ENCODE measurements at regions not wholly inside any gene's neighbourhood (a gene's known extent, or its start where the extent isn't known, plus 50 kb on each side); places are given as distances from the start of the nearest gene placed in this dataset.
A peak's percentile ranks its signal among the peaks of the same experiment; 100 is the strongest.

DNA sequence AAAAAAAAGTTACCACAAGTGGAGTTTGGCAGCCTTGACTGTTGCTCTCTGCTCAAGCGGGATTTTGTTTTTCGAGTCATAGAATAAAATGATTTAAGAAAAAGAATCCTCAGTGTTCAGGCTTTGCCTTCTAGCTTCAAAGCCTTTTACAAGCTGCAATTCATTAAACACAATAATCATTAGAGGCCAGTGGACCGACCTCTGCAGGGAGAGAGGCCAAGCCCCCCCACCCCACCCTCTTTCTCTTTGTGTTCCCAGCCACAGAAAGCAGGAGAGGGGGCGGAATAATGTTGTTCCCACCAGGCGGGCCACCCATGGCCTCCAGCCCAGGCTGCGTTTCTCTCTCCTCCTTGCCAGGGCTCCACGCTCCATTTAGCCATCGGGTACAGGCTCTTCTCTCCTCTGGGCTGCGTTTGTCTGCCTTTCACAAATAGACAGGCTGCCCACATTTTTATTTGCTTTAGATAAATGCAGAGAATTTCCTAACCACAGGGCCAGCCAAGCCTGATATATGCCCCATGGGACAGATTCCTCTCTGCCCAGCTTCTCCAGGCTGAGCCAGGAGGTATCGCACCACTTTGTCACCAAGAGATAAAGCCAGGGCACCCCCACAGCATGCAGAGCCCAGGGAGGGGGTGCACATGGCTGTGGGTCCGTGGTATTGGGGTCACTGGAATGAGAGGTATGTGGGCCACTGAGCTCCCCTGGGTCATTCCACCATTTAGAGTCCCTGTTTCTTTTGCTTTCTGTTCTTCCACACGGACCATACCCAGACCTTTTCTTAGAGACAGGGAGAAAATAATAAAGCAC lies 318.8 kb downstream of the PIK3R1 start:
- H3K27me3 ChIP-seq (ENCODE audit: control insufficient read depth in 3 of 3, insufficient read depth in 3 of 3, low read length in 2 of 3): no peaks in the 10 kb centered on the region
- DNase-seq (peak; percentile 48 to 74 (median 66)), ATAC-seq (ENCODE audit: insufficient read depth, low FRiP score) (no peak)
- H3K4me1 ChIP-seq (ENCODE audit: control insufficient read depth in 5 of 5, insufficient read depth in 5 of 5, low read length in 5 of 5): peaks cover 0 to 17% (median 5%) of the 10 kb centered on the region in 5 donors
- no peaks in the 10 kb centered on the region for H3K9me3 ChIP-seq (ENCODE audit: control insufficient read depth in 4 of 4, insufficient read depth in 3 of 4, low read length in 3 of 4)
- TF ChIP-seq, protein P1, sequence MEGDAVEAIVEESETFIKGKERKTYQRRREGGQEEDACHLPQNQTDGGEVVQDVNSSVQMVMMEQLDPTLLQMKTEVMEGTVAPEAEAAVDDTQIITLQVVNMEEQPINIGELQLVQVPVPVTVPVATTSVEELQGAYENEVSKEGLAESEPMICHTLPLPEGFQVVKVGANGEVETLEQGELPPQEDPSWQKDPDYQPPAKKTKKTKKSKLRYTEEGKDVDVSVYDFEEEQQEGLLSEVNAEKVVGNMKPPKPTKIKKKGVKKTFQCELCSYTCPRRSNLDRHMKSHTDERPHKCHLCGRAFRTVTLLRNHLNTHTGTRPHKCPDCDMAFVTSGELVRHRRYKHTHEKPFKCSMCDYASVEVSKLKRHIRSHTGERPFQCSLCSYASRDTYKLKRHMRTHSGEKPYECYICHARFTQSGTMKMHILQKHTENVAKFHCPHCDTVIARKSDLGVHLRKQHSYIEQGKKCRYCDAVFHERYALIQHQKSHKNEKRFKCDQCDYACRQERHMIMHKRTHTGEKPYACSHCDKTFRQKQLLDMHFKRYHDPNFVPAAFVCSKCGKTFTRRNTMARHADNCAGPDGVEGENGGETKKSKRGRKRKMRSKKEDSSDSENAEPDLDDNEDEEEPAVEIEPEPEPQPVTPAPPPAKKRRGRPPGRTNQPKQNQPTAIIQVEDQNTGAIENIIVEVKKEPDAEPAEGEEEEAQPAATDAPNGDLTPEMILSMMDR (IDR thresholded peaks at IDR 0.05; ENCODE audit: control extremely low read depth, extremely low read depth): no peak
- WGBS, 2 donors: 57 to 80% methylated on average over 12 of the region's 12 CpGs
- H3K9ac ChIP-seq (ENCODE audit: insufficient read depth in 1 of 2, low read length in 2 of 2): no peak overlapping the region
- H3K36me3 ChIP-seq (ENCODE audit: control insufficient read depth in 4 of 4, insufficient read depth in 4 of 4, low read length in 4 of 4): no peaks in the 10 kb centered on the region
- no peak overlapping the region for H3K27ac ChIP-seq (ENCODE audit: low read depth in 1 of 2, low read length in 1 of 2)
- H3K4me3 ChIP-seq: no peak overlapping the region

DNA sequence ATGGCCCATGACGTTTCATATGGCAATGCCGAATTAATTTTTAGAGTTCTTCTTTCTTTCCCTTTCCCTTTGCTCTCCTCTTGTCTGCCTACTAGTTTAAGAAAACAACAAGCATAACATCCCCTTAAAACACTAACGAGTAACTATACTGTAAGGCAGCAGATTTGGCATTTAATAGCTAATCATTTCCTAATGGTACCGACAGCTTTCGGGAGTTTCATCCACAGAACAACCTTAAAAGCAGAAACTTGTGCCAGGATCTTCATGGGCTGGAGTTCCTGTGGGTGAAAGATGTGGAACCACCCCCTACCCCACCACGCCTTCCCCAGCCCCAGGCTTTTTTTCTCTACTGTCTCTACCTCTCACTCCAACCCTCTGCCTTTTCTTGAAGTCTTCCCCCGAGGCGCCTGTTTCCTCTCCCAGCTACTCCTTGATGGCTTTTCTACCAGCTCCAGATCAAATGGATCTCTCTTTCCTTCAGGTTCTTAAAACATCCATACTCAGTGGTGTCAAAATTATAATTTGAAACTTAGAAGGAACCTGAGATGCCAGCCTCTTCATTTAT lies 319.5 kb downstream of the PIK3R1 start:
- H3K4me1 ChIP-seq (ENCODE audit: control insufficient read depth in 5 of 5, insufficient read depth in 5 of 5, low read length in 5 of 5): peaks cover 0 to 17% (median 5%) of the 10 kb centered on the region in 5 donors
- 87 to 92% methylated on average over 8 of the region's 8 CpGs for WGBS, 2 donors
- ATAC-seq (ENCODE audit: insufficient read depth, low FRiP score) (no peak), DNase-seq (no peak)
- no peak overlapping the region for H3K4me3 ChIP-seq
- H3K36me3 ChIP-seq (ENCODE audit: control insufficient read depth in 4 of 4, insufficient read depth in 4 of 4, low read length in 4 of 4): no peaks in the 10 kb centered on the region
- H3K9me3 ChIP-seq (ENCODE audit: control insufficient read depth in 4 of 4, insufficient read depth in 3 of 4, low read length in 3 of 4): no peaks in the 10 kb centered on the region
- no peaks in the 10 kb centered on the region for H3K27me3 ChIP-seq (ENCODE audit: control insufficient read depth in 3 of 3, insufficient read depth in 3 of 3, low read length in 2 of 3)
- TF ChIP-seq, protein P1 (IDR thresholded peaks at IDR 0.05; ENCODE audit: control extremely low read depth, extremely low read depth): no peak
- no peak overlapping the region for H3K27ac ChIP-seq (ENCODE audit: low read depth in 1 of 2, low read length in 1 of 2)
- no peak overlapping the region for H3K9ac ChIP-seq (ENCODE audit: insufficient read depth in 1 of 2, low read length in 2 of 2)

DNA sequence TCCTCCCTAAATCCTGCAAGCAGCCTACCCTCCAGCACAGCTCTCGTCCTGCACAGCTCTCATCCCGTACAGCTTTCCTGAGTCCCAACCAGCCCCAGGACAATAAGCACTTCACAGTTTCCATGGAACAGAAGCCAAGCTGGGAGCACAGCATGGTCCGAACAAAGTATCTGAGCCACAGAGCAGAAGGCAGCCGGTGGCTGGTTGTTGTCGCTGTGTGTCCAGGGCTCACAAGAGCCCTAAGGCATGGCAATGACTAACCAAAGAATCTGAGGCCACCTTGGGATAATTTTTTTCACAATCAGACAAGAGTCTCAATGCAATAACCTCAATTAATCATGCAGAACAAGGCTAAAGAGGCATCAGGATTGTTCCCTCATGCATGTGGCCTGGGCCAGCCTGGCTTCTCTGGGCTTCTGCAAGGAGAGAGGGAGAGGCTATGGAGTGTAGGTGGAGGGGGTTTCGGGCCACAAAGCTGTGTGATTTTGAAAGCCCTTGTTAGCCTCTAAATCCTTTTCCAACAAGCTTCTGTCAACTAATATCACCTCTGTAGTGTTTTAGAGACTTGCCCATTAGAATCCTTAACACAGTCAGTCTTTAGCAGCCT lies 323.4 kb downstream of the PIK3R1 start:
- no peak for ATAC-seq (ENCODE audit: insufficient read depth, low FRiP score)
- 89 to 95% methylated on average over 6 of the region's 6 CpGs for WGBS, 2 donors
- Histone ChIP-seq H3K27ac (ENCODE audit: low read depth in 1 of 2, low read length in 1 of 2) (no peak overlapping the region), H3K4me3 (no peak overlapping the region), H3K27me3 (ENCODE audit: control insufficient read depth in 3 of 3, insufficient read depth in 3 of 3, low read length in 2 of 3) (no peaks in the 10 kb centered on the region), H3K36me3 (ENCODE audit: control insufficient read depth in 4 of 4, insufficient read depth in 4 of 4, low read length in 4 of 4) (no peaks in the 10 kb centered on the region), H3K9ac (ENCODE audit: insufficient read depth in 1 of 2, low read length in 2 of 2) (no peak overlapping the region), H3K9me3 (ENCODE audit: control insufficient read depth in 4 of 4, insufficient read depth in 3 of 4, low read length in 3 of 4) (no peaks in the 10 kb centered on the region), H3K4me1 (ENCODE audit: control insufficient read depth in 5 of 5, insufficient read depth in 5 of 5, low read length in 5 of 5) (peaks cover 0 to 8% (median 2%) of the 10 kb centered on the region in 5 donors)
- no peak for DNase-seq
- TF ChIP-seq, protein P1 (IDR thresholded peaks at IDR 0.05; ENCODE audit: control extremely low read depth, extremely low read depth): no peak

All from lung (tissue), 11 donors.